HG03196 (cell line): ENCODE measurements at regions not wholly inside any gene's neighbourhood (a gene's known extent, or its start where the extent isn't known, plus 50 kb on each side); places are given as distances from the start of the nearest gene placed in this dataset.
"Not testable (repeated sequence)": the region's sequence is repeated elsewhere in the genome, so short reads cannot be mapped to it uniquely, and the experiment has no call there.

Experiments
- ATAC-seq: cut with Tn5 transposase; IDR thresholded peaks from one replicate; pipeline ENCODE4 v1.9.1; 2021; ENCODE audit not compliant: unreplicated experiment

DNA sequence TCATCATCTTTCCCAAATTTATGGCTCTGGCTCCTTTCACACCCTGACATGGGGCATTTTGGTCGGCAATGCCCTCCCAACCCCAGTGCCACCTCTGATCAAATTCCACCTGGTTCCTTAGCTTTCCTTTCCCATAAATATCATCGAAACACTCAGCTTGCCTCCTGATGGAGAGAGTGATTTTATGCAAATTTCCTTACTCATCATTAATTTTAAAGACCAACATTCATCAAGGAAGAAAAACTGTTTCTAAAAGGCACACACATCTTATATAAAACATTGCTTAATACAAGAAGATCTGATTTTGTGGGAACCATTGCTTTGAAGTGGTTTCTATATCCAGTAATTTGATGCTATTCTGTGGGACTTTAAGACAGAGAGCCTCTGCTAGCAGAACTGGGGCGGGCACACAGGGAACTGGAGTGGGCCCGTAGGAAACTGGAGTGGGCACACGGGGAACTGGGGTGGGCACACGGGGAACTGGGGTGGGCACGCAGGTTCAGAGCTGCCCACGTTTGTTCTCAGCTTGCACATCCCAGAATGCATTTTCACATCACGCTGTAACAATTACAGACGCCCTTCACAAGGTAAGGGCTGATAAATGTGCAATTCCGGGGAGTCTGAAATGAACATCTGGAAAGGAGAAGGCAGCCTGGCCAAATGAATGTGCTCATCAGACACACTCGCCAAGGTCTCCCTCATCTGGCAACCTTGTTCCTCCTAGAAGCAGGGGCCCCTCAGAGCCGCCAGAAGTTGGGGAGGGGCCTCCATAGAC lies 174.2 kb downstream of the RTP5 start:
- ATAC-seq: no peak

DNA sequence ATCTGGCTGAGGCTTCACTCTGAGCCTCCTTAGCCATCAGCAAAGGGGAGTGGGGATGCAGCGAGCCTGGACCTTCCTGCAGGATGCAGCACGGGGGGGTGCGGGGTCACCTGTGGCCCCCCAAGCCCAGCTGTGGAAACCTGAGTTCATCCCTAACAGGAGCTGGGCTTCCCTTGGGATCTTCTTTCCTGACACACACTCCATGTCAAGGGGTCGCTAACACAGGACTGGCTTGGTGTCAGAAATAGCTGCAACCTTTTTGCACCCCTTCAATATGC lies 174.7 kb downstream of the RTP5 start:
- no peak for ATAC-seq

DNA sequence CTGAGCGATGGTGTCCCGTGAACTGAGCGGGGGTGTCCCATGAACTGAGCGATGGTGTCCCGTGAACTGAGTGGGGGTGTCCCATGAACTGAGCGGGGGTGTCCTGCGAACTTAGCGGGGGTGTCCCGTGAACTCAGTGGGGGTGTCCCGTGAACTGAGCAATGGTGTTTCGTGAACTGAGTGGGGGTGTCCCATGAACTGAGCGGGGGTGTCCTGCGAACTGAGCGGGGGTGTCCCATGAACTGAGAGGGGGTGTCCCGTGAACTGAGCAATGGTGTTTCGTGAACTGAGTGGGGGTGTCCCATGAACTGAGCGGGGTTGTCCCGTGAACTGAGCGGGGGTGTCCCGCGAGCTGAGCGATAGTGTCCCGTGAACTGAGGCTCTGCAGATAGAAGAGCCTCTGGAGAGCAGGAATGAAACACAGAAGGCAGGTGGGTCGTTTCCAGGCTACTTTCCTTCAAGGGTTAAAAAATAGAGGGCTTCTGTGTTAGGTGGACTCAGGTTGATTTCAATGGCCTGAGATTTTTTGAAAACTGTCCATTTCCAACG lies 176.1 kb downstream of the RTP5 start:
- not testable (repeated sequence) for ATAC-seq

DNA sequence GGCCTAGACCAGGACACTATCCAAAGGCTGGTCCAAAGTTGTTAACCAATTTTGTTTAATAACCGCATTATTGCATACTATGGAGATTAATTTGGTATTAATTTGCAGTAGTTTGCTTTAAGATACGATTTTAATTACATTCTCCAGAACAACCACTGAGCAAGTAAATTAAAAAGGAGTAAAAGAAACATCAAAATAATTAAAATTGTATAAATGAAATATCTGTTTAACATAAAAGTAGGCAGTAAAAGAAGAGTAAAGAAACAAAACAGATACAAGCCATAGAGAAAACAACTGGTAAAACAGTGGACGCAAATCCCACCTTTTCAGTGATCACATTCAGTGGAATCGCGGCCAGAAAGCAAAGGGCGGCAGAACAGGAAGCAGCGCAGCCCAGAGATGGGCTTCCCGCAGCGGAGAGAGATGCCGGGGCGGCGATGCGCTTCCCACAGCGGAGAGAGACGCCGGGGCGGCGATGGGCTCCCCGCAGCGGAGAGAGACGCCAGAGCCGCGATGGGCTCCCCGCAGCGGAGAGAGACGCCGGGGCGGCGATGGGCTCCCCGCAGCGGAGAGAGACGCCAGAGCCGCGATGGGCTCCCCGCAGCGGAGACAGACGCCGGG lies 176.8 kb downstream of the RTP5 start:
- ATAC-seq: no peak

DNA sequence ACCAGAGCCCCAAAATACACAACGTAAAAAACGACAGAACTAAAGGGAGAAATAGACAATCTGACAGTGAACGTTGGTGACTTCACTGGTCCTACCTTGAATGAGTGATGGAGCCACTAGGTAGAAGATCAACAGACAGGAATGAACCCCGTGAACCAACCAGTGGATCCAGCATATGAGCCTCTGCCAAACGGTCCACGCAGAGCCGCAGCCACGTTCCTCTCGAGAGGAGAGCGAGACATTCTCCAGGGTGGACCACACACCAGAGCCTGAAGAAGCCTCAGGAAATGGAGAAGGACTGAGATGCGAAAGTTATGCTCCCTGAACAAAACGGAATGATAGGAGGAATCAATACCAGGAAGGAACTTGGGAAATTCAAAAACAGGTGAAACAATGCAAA lies 178.4 kb downstream of the RTP5 start:
- ATAC-seq: no peak

DNA sequence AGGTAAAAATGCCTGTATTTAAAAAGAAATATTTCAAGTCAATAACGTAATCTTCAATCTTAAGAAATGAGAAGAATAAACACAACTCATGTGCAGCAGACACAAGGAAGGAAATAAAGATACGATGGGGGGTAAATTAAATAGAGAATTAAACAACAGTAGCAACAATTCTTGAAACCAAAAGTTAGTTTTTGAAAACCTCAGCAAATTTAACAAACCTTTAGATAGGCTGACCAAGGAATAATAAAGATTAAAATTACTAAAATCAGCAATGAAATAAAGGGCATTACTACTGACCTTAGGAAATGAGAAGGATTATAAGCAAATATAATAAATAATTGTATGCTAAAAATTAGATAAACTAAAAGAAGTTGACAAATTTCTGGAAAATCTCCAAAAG lies 178.9 kb downstream of the RTP5 start:
- ATAC-seq: no peak

DNA sequence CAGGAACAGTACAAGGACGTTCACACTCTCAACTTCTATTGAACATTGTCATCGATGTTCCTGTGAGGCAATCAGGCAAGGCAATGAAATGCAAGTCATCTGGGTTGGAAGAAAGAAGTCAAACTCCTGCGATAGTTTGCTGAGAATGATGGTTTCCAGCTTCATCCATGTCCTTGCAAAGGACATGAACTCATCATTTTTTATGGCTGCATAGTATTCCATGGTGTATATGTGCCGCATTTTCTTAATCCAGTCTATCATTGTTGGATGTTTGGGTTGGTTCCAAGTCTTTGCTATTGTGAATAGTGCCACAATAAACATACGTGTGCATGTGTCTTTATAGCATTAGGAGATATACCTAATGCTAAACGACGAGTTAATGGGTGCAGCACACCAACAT lies 180.0 kb downstream of the RTP5 start:
- ATAC-seq: not testable (repeated sequence)

DNA sequence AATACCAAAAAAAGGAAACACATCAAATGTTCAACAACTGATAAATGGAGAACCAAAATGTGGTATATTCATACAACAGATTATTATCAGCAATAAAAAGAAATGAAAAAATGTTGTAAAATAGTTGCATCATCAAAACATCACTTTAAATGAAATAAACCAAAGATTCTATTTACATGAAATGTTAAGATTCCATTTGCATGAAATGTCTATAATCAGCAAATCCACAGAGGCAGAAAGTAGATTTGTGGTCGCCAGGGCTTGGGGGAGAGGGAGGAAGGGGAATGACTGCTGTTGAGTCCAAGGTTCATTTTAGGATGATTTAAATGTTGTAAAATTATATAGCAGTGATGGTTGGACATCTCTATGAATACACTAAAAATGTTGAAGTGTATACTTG lies 181.9 kb downstream of the RTP5 start:
- ATAC-seq: no peak

DNA sequence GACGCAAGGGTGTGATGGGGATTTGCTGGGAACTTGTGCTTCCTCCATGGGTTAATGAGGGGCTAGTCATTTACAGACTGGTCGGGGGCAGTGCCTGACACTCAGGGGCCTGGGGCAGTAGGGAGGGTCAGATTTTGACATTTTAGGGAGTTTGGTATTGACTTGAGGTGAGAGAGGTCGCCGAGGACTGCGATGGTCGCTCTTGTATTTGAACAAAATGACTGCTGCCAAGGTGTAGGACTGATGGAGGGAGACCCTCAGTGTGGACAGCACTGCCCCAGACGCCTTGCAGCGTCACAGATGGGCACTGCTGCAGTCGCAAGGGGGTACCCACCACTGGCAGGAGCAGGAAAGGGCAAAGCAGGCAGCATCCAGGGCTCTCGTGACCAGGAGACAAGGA lies 182.9 kb downstream of the RTP5 start:
- no peak for ATAC-seq

DNA sequence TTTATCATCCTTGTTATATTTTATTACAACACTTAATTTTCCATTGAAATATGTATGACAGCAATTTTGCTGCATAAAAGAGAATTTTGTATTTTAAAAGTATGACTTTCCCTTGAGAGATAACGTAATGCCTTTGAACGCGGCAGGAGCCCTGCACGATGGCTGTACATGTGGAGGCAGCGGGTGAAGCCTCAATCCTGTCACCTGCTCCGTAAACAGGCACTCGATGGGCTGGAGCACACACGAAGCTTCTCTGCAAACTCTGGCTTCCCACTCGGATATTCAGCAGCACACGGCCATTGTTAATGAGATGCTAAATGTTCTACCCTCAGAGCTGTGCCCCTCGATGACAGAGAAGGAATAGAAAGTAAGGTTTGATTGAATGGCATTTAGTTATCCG lies 184.4 kb downstream of the RTP5 start:
- no peak for ATAC-seq

DNA sequence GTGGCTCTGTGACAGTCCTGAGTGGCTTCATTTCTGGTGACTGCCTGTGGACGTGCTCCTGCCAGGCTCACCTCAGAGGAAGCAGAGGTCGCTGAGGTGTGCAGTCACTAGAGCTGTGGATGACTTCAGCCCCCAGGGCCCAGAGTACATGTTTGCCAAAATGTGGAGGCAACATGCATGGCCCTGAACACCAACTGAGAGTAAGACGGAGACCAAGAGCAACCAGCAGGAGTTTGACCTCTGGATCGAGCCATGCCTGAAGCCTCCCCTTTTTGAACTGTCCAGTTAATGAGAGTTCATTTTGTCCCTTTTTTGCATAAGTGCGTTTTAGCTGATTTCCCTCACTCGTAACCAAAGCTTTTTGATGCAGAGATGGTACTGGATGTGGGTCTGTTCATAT lies 184.9 kb downstream of the RTP5 start:
- ATAC-seq: no peak

DNA sequence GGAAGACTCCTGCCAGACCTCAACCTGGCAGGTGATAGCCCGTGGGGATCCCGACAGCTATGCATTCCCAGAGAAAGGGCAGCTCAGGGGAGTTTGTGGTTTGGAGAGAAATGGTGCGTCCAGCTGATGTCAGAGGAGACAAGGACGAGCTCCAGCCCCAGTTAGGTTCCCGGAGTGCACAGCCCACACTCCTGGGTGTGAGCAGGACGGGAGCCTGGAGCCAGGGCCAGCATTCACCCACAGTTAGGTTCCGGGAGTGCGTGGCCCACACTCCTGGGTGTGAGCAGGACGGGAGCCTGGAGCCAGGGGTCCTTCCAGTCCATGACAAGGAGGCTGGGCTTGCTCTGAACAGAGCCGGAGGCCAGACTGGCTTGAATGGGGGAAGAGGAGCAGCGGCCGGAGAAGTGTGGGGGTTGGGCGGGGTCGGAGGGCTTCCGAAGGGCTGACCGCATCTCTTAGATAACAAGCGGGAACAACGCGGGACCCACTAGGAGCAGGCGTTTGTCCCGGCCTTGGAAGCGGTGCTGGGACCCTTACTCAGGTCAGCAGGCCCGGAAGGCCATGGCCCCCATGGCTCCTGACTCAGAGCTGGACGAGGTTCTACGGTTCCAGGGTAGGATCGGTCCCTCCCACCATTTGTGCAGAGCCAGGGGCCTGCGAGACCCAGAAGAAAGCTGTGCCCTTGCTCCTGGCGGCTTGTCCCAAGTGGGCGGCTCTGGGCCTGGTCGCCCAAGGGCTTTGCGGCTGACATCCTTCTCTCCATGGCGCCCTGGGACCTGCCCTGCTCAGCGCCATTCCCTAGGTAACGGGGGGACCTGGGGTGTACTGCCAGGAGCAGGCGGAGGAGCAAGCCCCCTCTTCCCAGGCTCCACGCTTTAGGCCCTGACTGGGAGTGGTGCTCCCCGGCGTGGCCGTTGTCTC lies 185.6 kb downstream of the RTP5 start:
- no peak for ATAC-seq

DNA sequence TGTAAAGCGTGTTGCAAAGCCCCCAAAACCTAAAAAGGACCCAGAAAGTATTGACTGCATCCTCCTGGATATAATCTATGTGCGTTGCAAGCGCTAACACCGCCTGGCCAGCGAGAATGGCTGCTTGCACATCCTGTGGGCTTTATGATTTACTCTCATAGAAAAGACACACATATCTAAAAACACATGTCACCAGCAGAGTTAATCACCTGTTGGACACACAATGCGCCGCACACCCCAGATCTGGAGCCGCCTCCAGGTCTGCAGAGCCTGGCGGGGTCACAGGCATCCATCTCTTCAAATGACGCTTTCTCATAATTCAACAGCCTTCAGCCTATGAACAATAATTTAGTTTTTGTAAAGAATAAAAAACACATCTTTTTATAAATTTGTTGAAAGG lies 186.5 kb downstream of the RTP5 start:
- ATAC-seq: no peak

DNA sequence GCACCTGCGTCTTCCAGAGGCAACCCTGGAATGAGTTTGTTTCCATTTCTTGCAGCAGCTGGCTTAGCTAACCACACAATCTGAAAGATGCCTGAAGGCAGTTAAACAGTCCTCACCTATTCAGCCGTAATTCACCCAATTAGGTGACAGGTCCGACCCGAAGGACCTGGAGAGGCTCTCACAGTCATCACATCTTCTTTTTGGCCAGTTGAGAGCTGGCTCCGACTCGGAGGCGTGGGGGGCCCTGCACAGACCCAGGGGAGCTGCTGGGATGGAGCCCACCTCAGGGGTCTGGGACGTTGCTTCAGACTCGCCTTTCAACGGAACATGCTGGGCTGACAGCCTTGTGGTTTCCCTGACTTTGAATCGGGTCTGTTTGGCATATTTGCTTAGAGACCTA lies 187.3 kb downstream of the RTP5 start:
- no peak for ATAC-seq

DNA sequence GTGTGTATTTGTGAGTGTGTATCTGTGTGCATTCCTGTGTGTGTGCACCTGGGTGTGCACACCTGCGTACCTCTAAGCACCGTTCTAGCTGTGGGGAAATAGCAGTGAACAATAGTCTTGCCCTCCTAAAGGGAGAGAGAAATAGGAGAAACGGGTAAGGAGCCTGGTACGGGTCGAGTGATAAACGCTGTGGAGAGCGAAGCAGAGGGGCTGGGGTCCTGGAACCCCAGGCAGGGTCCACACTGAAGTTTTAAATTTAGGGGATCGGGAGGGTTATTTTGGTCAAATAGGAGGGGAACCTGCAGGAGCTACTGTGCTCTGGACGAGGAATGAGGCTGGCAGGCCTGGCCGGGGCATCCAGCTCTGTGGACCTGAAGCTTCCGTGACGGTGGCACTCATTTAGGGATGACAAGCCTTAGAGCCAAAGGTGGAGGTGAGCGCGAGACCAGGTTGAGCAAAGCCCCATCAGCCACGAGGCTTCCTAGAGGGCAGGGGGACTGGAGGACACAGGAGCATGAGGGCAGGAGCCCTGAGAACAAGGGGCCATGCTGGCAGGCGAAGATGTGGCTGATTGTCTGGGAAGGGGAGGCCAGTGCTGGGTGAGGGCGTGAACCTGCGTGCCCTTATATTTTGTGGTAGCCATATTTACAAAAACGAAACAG lies 188.0 kb downstream of the RTP5 start:
- no peak for ATAC-seq

DNA sequence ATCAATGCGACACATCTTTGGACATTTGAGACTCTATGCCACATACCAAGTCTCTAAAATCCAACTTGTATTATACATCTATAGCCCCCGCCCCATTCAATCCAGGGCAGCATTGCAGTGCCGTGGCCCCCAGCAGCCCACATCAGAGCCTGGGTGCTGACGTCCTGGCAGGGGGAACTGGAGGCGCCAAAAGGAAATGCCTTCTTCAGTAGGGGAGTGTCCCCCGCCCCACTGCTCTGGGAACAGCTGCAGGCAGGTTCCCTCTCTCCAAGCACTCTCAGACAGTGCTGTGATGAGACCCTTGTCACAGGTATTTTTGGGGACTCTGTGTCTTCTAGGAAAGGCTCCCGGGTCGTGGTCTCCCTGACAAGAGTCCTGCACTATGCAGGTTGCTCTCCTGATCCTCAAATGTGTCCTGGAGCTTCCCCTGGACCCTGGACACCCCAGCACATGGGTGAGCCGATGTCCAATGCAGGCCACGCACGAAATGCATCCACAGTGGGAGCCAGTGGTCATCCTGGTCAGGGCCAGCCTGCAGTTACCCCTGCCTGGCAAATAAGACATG lies 188.7 kb downstream of the RTP5 start:
- ATAC-seq: no peak

DNA sequence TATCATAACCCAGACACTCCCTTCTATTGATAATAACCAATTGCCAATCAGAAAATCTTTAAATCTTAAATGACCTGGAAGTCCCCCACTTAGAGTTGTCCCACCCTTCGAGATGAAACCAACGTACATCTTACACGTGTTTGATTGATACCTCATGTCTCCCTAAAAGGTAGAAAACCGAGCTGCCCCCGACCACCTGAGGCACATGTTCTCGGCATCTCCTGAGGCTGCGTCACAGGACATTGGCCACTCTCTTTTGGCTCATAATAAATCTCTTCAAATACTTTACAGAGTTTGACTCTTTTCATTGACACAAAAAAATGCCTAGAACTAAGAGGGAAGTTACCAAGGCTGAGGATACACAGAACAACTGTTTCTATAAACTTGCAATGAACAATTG lies 190.0 kb downstream of the RTP5 start:
- ATAC-seq: no peak

DNA sequence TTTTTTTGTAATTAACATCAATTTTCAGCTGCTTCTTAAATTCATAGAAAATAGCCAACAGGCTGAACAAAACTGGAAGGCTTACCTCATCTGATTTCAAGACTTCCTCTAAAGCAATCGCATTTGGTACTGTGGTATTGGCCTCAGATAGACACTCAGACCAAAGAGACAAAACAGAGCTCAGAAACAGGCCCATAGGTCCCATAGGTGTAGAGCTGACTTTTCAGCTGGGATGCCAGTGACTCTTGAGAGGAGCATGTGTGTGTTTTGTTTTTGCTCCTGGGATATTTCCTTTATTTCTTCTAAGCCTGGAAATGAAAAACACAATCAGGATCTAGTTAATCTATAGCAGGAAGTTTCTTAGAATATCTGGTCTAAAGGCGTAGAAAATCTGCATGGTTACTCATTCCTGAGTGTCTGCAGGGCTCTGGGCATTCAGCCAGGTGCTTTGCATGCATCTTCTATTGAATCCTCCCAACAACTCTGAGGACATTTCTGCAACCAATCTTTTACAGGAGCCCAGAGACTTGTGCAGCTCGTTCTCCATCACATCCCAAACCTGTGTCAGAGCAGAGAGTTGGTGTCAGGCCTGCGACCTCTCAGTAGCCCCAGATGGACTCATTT lies 190.8 kb downstream of the RTP5 start:
- ATAC-seq: no peak

DNA sequence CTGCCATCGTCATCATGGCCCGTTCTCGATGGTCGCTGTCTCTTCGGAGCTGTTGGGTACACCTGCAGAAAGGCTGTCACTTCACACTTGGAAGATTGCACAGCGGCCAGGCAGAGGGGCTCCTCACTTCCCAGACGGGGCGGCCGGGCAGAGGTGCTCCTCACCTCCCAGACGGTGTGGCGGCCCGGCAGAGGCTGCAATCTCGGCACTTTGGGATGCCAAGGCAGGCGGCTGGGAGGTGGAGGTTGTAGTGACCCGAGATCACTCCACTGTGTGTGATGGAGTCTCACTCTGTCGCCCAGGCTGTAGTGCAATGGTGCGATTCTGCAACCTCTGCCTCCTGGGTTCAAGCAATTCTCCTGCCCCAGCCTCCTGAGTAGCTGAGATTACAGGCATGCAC lies 192.4 kb downstream of the RTP5 start:
- ATAC-seq: not testable (repeated sequence)

DNA sequence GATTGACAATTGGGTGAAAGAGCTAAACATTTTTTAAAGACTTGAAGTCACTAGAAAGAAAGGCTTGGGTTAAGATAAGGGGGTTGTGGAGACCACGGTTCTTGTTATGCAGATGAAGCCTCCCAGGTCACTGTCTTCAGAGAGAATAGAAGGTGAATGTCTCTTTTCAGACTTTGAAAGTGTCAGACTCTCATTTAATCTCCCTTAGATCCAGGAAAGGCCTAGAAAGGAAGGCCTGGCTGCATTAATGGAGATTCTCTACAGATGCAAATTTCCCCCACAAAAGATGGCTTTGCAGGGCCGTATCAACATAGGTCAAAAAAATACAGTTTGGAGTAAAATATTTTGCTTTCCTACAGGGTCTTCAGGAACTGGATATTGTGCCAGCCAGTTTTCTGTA lies 193.9 kb downstream of the RTP5 start:
- ATAC-seq: no peak

DNA sequence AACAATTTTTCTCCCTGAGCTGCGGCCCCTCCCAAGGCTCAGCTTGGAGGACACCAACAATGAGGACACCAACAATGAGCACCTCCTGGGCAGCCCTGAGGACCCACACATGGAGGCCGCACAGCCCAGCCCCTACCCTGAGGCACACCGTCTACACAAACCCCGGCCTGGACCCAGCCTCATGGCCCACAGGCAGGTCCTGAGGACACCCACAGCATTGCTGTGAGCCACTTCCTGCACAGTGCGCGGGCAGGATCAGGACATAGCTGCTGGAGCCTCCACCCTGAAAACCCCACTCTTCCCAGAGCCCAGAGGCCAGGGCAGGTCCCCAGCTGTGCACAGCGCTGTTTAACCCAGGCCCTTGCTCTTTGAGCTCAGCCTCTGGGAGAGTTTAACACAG lies 194.3 kb downstream of the RTP5 start:
- ATAC-seq: no peak
